ENCODE measurements at regions not wholly inside any gene's neighbourhood (a gene's known extent, or its start where the extent isn't known, plus 50 kb on each side); places are given as distances from the start of the nearest gene placed in this dataset.

DNA sequence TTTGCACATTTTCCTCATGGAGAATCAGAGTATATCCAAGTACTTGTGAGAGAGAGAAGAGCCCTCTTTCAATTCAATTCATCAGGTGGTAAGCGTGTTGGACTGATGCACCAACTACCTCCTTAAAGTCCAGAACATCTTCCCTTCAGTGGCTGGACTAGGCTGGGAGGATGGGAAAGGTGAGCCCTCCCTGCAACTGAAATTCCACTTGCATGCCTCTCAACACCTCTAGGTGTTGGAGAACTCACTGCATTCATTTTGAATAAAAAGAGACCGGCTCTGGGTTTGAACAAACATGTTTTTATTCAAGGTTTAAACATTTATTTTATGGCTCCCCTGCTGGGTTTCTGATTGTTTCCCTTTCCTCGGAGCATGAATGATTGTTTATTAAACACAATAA, 573.5 kb downstream of the CCSER2 start:
- TF ChIP-seq, protein P1, sequence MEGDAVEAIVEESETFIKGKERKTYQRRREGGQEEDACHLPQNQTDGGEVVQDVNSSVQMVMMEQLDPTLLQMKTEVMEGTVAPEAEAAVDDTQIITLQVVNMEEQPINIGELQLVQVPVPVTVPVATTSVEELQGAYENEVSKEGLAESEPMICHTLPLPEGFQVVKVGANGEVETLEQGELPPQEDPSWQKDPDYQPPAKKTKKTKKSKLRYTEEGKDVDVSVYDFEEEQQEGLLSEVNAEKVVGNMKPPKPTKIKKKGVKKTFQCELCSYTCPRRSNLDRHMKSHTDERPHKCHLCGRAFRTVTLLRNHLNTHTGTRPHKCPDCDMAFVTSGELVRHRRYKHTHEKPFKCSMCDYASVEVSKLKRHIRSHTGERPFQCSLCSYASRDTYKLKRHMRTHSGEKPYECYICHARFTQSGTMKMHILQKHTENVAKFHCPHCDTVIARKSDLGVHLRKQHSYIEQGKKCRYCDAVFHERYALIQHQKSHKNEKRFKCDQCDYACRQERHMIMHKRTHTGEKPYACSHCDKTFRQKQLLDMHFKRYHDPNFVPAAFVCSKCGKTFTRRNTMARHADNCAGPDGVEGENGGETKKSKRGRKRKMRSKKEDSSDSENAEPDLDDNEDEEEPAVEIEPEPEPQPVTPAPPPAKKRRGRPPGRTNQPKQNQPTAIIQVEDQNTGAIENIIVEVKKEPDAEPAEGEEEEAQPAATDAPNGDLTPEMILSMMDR (IDR thresholded peaks at IDR 0.05) = no peak
- no peak for TF ChIP-seq POLR2A (IDR thresholded peaks at IDR 0.05)

Data from lower leg skin (tissue), 3 donors.